H1 (cell line): ENCODE measurements at regions not wholly inside any gene's neighbourhood (a gene's known extent, or its start where the extent isn't known, plus 50 kb on each side); places are given as distances from the start of the nearest gene placed in this dataset.

Experiments
- BCL11A ChIP-seq, 2 experiments: IDR thresholded peaks; one replicate each; pipeline ENCODE4 v1.6.1; 2011; ENCODE audit warnings: low read depth in 2 of 2, low read length in 2 of 2, mild to moderate bottlenecking in 2 of 2
- CTCF ChIP-seq, 3 experiments: IDR thresholded peaks; 1 replicate in 2 of 3; 2 replicates in 1 of 3; pipeline versions ENCODE4 v1.5.1 to v1.6.1; 2011; ENCODE audit warnings: low read length in 3 of 3, mild to moderate bottlenecking in 3 of 3, inconsistent platforms in 2 of 3, low read depth in 1 of 3, moderate library complexity in 1 of 3; ENCODE audit not compliant: insufficient read depth in 1 of 3; ENCODE audit errors: control extremely low read depth in 1 of 3
- HDAC6 ChIP-seq: IDR thresholded peaks from one replicate; pipeline ENCODE4 v1.7.1; 2012; ENCODE audit warnings: low read depth, mild to moderate bottlenecking, inconsistent platforms, low read length, moderate library complexity
- JUN ChIP-seq: IDR thresholded peaks from 2 replicates; pipeline ENCODE4 v1.6.1; 2011; ENCODE audit warnings: low read depth, mild to moderate bottlenecking, improper control_type of control experiment, low read length
- POLR2A ChIP-seq, 2 experiments: IDR thresholded peaks; 1 replicate in 1 of 2; 2 replicates in 1 of 2; pipeline ENCODE4 v1.6.1; 2011; ENCODE audit warnings: low read depth in 2 of 2, low read length in 2 of 2, mild to moderate bottlenecking in 2 of 2; ENCODE audit errors: control extremely low read depth in 1 of 2
- RAD21 ChIP-seq, 2 experiments: IDR thresholded peaks in 1 of 2; conservative IDR thresholded peaks in 1 of 2; 2 replicates each; pipeline ENCODE4 v1.6.1; 2011; ENCODE audit warnings: low read depth in 2 of 2, low read length in 2 of 2, improper control_type of control experiment in 1 of 2, inconsistent platforms in 1 of 2, mild to moderate bottlenecking in 1 of 2, moderate library complexity in 1 of 2
- SIN3A ChIP-seq, 2 experiments: IDR thresholded peaks in 1 of 2; conservative IDR thresholded peaks in 1 of 2; 2 replicates each; pipeline ENCODE4 v1.6.1; 2011 to 2012; ENCODE audit warnings: low read length in 2 of 2, improper control_type of control experiment in 1 of 2, low read depth in 1 of 2, mild to moderate bottlenecking in 1 of 2
- SP2 ChIP-seq: IDR thresholded peaks from 2 replicates; pipeline ENCODE4 v1.6.1; 2012; ENCODE audit warnings: mild to moderate bottlenecking, low read length, inconsistent platforms
- TCF12 ChIP-seq: IDR thresholded peaks from 2 replicates; pipeline ENCODE4 v1.6.1; 2011; ENCODE audit warnings: low read depth, mild to moderate bottlenecking, low read length

- TF ChIP-seq JUN (no peak), POLR2A (IDR thresholded peaks at IDR 0.05; ENCODE audit: control extremely low read depth in 1 of 2, low read depth in 2 of 2, low read length in 2 of 2) (no peak), TCF12 (no peak), CTCF (IDR thresholded peaks at IDR 0.05; ENCODE audit: control extremely low read depth in 1 of 3, insufficient read depth in 1 of 3, low read depth in 1 of 3, low read length in 3 of 3) (no peak), RAD21 (IDR thresholded peaks at IDR 0.05 in 1 of 2, conservative IDR thresholded peaks at IDR 0.05 in 1 of 2; ENCODE audit: low read depth in 2 of 2, low read length in 2 of 2) (no peak), BCL11A (IDR thresholded peaks at IDR 0.05; ENCODE audit: low read depth in 2 of 2, low read length in 2 of 2) (no peak), SIN3A (conservative IDR thresholded peaks at IDR 0.05 in 1 of 2, IDR thresholded peaks at IDR 0.05 in 1 of 2; ENCODE audit: low read depth in 1 of 2, low read length in 2 of 2) (no peak), HDAC6 (no peak), SP2 (no peak)
Observed at GRCh38 chrX:89021964-89022363, 274.9 kb downstream of the CPXCR1 start.
